ENCODE measurements at regions not wholly inside any gene's neighbourhood (a gene's known extent, or its start where the extent isn't known, plus 50 kb on each side); places are given as distances from the start of the nearest gene placed in this dataset.

- Histone ChIP-seq H3K4me3 (no peak overlapping the region), H3K9me3 (no peaks in the 10 kb centered on the region), H3K27me3 (no peaks in the 10 kb centered on the region), H3K36me3 (no peaks in the 10 kb centered on the region)
- no peak for DNase-seq
Observed at GRCh38 chr14:99326041-99326710, 54.2 kb upstream of the BCL11B start.

GRCh38 chr14:99325591-99325990 lies 53.6 kb upstream of the BCL11B start:
- no peak overlapping the region for H3K4me3 ChIP-seq
- H3K9me3 ChIP-seq, result no peaks in the 10 kb centered on the region
- DNase-seq, result no peak
- H3K27me3 ChIP-seq, result no peaks in the 10 kb centered on the region
- H3K36me3 ChIP-seq, result no peaks in the 10 kb centered on the region

- H3K36me3 ChIP-seq, result no peaks in the 10 kb centered on the region
- no peak for DNase-seq
- H3K4me3 ChIP-seq, result no peak overlapping the region
- H3K27me3 ChIP-seq, result no peaks in the 10 kb centered on the region
- H3K9me3 ChIP-seq, result no peaks in the 10 kb centered on the region
Observed at GRCh38 chr14:99325016-99325415, 53.0 kb upstream of the BCL11B start.

- no peaks in the 10 kb centered on the region for H3K9me3 ChIP-seq
- DNase-seq, result no peak
- no peaks in the 10 kb centered on the region for H3K27me3 ChIP-seq
- no peaks in the 10 kb centered on the region for H3K36me3 ChIP-seq
- H3K4me3 ChIP-seq, result no peak overlapping the region
Observed at GRCh38 chr14:99324291-99324690, 52.3 kb upstream of the BCL11B start.

GRCh38 chr14:99323603-99324185 lies 51.7 kb upstream of the BCL11B start:
- DNase-seq, result no peak
- H3K9me3 ChIP-seq, result no peaks in the 10 kb centered on the region
- H3K27me3 ChIP-seq, result no peaks in the 10 kb centered on the region

GRCh38 chr14:99322731-99323599 lies 51.0 kb upstream of the BCL11B start:
- Histone ChIP-seq H3K4me3 (no peak overlapping the region), H3K27me3 (no peaks in the 10 kb centered on the region), H3K9me3 (no peaks in the 10 kb centered on the region), H3K36me3 (no peaks in the 10 kb centered on the region)
- DNase-seq, result peak; percentile 62

More at GRCh38 chr14:99323603-99324185, 51.7 kb upstream of the BCL11B start:
- Histone ChIP-seq H3K4me3 (no peak overlapping the region), H3K36me3 (no peaks in the 10 kb centered on the region)

GRCh38 chr14:99321955-99322730 lies 50.1 kb upstream of the BCL11B start:
- no peak overlapping the region for H3K4me3 ChIP-seq
- no peaks in the 10 kb centered on the region for H3K27me3 ChIP-seq
- H3K9me3 ChIP-seq, result no peaks in the 10 kb centered on the region
- DNase-seq, result no peak
- no peaks in the 10 kb centered on the region for H3K36me3 ChIP-seq
